Fibroblast of lung (primary cell): ENCODE measurements at regions not wholly inside any gene's neighbourhood (a gene's known extent, or its start where the extent isn't known, plus 50 kb on each side); places are given as distances from the start of the nearest gene placed in this dataset.

Source experiments
- DNase-seq, 2 donors: peaks; one replicate each; pipeline versions ENCODE4 v3.0.0 to v3.0.0-alpha.2; 2010; ENCODE audit warnings: low read depth in 2 of 2
- H2AFZ ChIP-seq: 2 replicates; pipeline ENCODE4 v1.5.1; 2012; ENCODE audit warnings: low read length, control low read depth, inconsistent platforms
- H3K27ac ChIP-seq: 2 replicates; pipeline ENCODE4 v1.5.1; 2011; ENCODE audit warnings: low read length, control low read depth; ENCODE audit not compliant: insufficient read depth
- H3K27me3 ChIP-seq: 2 replicates; pipeline ENCODE4 v1.5.1; 2011; ENCODE audit warnings: mild to moderate bottlenecking, low read length; ENCODE audit not compliant: control insufficient read depth, insufficient read depth
- H3K36me3 ChIP-seq: 2 replicates; pipeline ENCODE4 v1.5.1; 2011; ENCODE audit warnings: low read length; ENCODE audit not compliant: control insufficient read depth, insufficient read depth
- H3K4me1 ChIP-seq: 2 replicates; pipeline ENCODE4 v1.5.1; 2011; ENCODE audit warnings: low read length; ENCODE audit not compliant: control insufficient read depth, insufficient read depth; ENCODE audit errors: extremely low read depth
- H3K4me2 ChIP-seq: 2 replicates; pipeline ENCODE4 v1.5.1; 2011; ENCODE audit warnings: low read length, control low read depth; ENCODE audit not compliant: insufficient read depth; ENCODE audit errors: extremely low read depth
- H3K4me3 ChIP-seq, 4 experiments: fragments of 200-600 bp in 1 of 4; sonication (generic) in 1 of 4; replicated peaks in 1 of 4; 2 replicates each; pipeline ENCODE4 v1.5.1; 2011 to 2016; ENCODE audit warnings: low read length in 4 of 4, low read depth in 3 of 4, mild to moderate bottlenecking in 3 of 4, control low read depth in 2 of 4, inconsistent platforms in 1 of 4, mixed read lengths in 1 of 4; ENCODE audit not compliant: insufficient read depth in 1 of 4; ENCODE audit errors: control extremely low read depth in 1 of 4
- H3K79me2 ChIP-seq: 2 replicates; pipeline ENCODE4 v1.5.1; 2012; ENCODE audit warnings: mild to moderate bottlenecking, low read length, inconsistent platforms; ENCODE audit not compliant: control insufficient read depth, insufficient read depth
- H3K9ac ChIP-seq: 2 replicates; pipeline ENCODE4 v1.5.1; 2011; ENCODE audit warnings: mild to moderate bottlenecking, low read length, control low read depth; ENCODE audit not compliant: insufficient read depth
- H3K9me3 ChIP-seq: 2 replicates; pipeline ENCODE4 v1.5.1; 2012; ENCODE audit warnings: low read depth, low read length; ENCODE audit not compliant: control insufficient read depth, insufficient read depth
- H4K20me1 ChIP-seq: 2 replicates; pipeline ENCODE4 v1.5.1; 2011; ENCODE audit warnings: low read length; ENCODE audit not compliant: control insufficient read depth, insufficient read depth; ENCODE audit errors: extremely low read depth
- CTCF ChIP-seq, 2 donors: IDR thresholded peaks in 1 of 2; conservative IDR thresholded peaks in 1 of 2; 1 replicate in 1 of 2; 2 replicates in 1 of 2; pipeline ENCODE4 v1.5.1; 2011 to 2012; ENCODE audit warnings: low read length in 2 of 2, control low read depth in 1 of 2, inconsistent platforms in 1 of 2, low read depth in 1 of 2, mild to moderate bottlenecking in 1 of 2
- EZH2 ChIP-seq: IDR thresholded peaks from 2 replicates; pipeline ENCODE4 v1.5.1; 2012; ENCODE audit warnings: low read length, control low read depth, mild to moderate bottlenecking; ENCODE audit errors: missing control alignments

- Histone ChIP-seq H3K4me1 (no peaks in the 10 kb centered on the region), H3K79me2 (no peaks in the 10 kb centered on the region), H3K4me2 (no peak overlapping the region), H3K36me3 (no peaks in the 10 kb centered on the region), H3K4me3 (no peak overlapping the region), H3K27ac (no peak overlapping the region), H3K9ac (no peak overlapping the region), H3K27me3 (no peaks in the 10 kb centered on the region), H3K9me3 (no peaks in the 10 kb centered on the region), H4K20me1 (no peaks in the 10 kb centered on the region), H2AFZ (no peak overlapping the region)
- TF ChIP-seq CTCF (conservative IDR thresholded peaks at IDR 0.05 in 1 of 2, IDR thresholded peaks at IDR 0.05 in 1 of 2; ENCODE audit: low read depth in 1 of 2, low read length in 2 of 2) (no peak), EZH2 (no peak)
- DNase-seq: no peak
Observed at GRCh38 chr4:144259285-144259684, 118.8 kb upstream of the GYPA start.

- H2AFZ ChIP-seq: no peak overlapping the region
- H3K36me3 ChIP-seq: no peaks in the 10 kb centered on the region
- H3K9ac ChIP-seq: no peak overlapping the region
Observed at GRCh38 chr4:144267084-144267483, 126.6 kb upstream of the GYPA start.

GRCh38 chr4:144280688-144281087 lies 140.2 kb upstream of the GYPA start:
- no peaks in the 10 kb centered on the region for H3K9me3 ChIP-seq
- no peak overlapping the region for H3K4me2 ChIP-seq
- no peaks in the 10 kb centered on the region for H4K20me1 ChIP-seq
- no peak for TF ChIP-seq CTCF (conservative IDR thresholded peaks at IDR 0.05 in 1 of 2, IDR thresholded peaks at IDR 0.05 in 1 of 2; ENCODE audit: low read depth in 1 of 2, low read length in 2 of 2)
- TF ChIP-seq EZH2: no peak
- no peak overlapping the region for H3K27ac ChIP-seq
- H3K79me2 ChIP-seq: no peaks in the 10 kb centered on the region
- H3K4me1 ChIP-seq: no peaks in the 10 kb centered on the region
- H3K36me3 ChIP-seq: no peaks in the 10 kb centered on the region
- H3K27me3 ChIP-seq: no peaks in the 10 kb centered on the region
- no peak overlapping the region for H3K9ac ChIP-seq
- H3K4me3 ChIP-seq: no peak overlapping the region
- DNase-seq: no peak
- no peak overlapping the region for H2AFZ ChIP-seq

More at GRCh38 chr4:144267084-144267483, 126.6 kb upstream of the GYPA start:
- no peak overlapping the region for H3K4me3 ChIP-seq
- DNase-seq: no peak
- no peak overlapping the region for H3K4me2 ChIP-seq
- TF ChIP-seq CTCF (conservative IDR thresholded peaks at IDR 0.05 in 1 of 2, IDR thresholded peaks at IDR 0.05 in 1 of 2; ENCODE audit: low read depth in 1 of 2, low read length in 2 of 2) (no peak), EZH2 (no peak)
- no peaks in the 10 kb centered on the region for H4K20me1 ChIP-seq
- no peaks in the 10 kb centered on the region for H3K79me2 ChIP-seq
- no peaks in the 10 kb centered on the region for H3K27me3 ChIP-seq
- no peaks in the 10 kb centered on the region for H3K9me3 ChIP-seq
- H3K27ac ChIP-seq: no peak overlapping the region
- no peaks in the 10 kb centered on the region for H3K4me1 ChIP-seq
